Keratinocyte (primary cell): ENCODE measurements at regions not wholly inside any gene's neighbourhood (a gene's known extent, or its start where the extent isn't known, plus 50 kb on each side); places are given as distances from the start of the nearest gene placed in this dataset.

Experiments
- DNase-seq: peaks from one replicate; pipeline ENCODE4 v3.0.0-alpha.2; 2011; ENCODE audit warnings: low read depth, missing footprints, low spot score
- FAIRE-seq: peaks from 2 replicates; lab custom pipeline; 2011; peaks lifted over from hg19 to GRCh38; lab: Jason Lieb, UNC
- H2AFZ ChIP-seq: 2 replicates; pipeline ENCODE4 v1.6.0; 2012; ENCODE audit warnings: low read length, control low read depth, inconsistent platforms; ENCODE audit not compliant: control insufficient read depth
- H3K27ac ChIP-seq: 2 replicates; pipeline ENCODE4 v1.5.1; 2011; ENCODE audit warnings: low read length; ENCODE audit not compliant: control insufficient read depth, insufficient read depth
- H3K27me3 ChIP-seq: 3 replicates; pipeline ENCODE4 v1.6.0; 2011; ENCODE audit warnings: low read length; ENCODE audit not compliant: control insufficient read depth, insufficient read depth; ENCODE audit errors: extremely low read depth
- H3K36me3 ChIP-seq, 2 experiments: 2 replicates in 1 of 2; 3 replicates in 1 of 2; pipeline ENCODE4 v1.5.1; 2011; ENCODE audit warnings: low read length in 2 of 2, mild to moderate bottlenecking in 1 of 2; ENCODE audit not compliant: control insufficient read depth in 2 of 2, insufficient read depth in 2 of 2; ENCODE audit errors: extremely low read depth in 1 of 2
- H3K4me1 ChIP-seq: 3 replicates; pipeline ENCODE4 v1.5.1; 2011; ENCODE audit warnings: low read length; ENCODE audit not compliant: control insufficient read depth, insufficient read depth; ENCODE audit errors: extremely low read depth
- H3K4me2 ChIP-seq: 3 replicates; pipeline ENCODE4 v1.6.0; 2011; ENCODE audit warnings: low read depth, low read length; ENCODE audit not compliant: control insufficient read depth, insufficient read depth; ENCODE audit errors: extremely low read depth
- H3K4me3 ChIP-seq, 3 experiments: fragments of 200-600 bp in 1 of 3; sonication (generic) in 1 of 3; 2 replicates in 2 of 3; 3 replicates in 1 of 3; pipeline ENCODE4 v1.5.1; 2011 to 2016; ENCODE audit warnings: low read length in 3 of 3, mild to moderate bottlenecking in 3 of 3, control low read depth in 2 of 3, inconsistent platforms in 1 of 3, low read depth in 1 of 3, mixed read lengths in 1 of 3, mixed run types in 1 of 3, moderate library complexity in 1 of 3; ENCODE audit not compliant: control insufficient read depth in 2 of 3, insufficient read depth in 2 of 3; ENCODE audit errors: extremely low read depth in 1 of 3
- H3K79me2 ChIP-seq: 2 replicates; pipeline ENCODE4 v1.6.0; 2012; ENCODE audit warnings: low read length; ENCODE audit not compliant: control insufficient read depth, insufficient read depth
- H3K9ac ChIP-seq: 3 replicates; pipeline ENCODE4 v1.6.0; 2011; ENCODE audit warnings: low read length; ENCODE audit not compliant: control insufficient read depth, insufficient read depth; ENCODE audit errors: extremely low read depth
- H3K9me1 ChIP-seq: 3 replicates; pipeline ENCODE4 v1.6.0; 2011; ENCODE audit warnings: low read length; ENCODE audit not compliant: control insufficient read depth, insufficient read depth; ENCODE audit errors: extremely low read depth
- H3K9me3 ChIP-seq: 2 replicates; pipeline ENCODE4 v1.5.1; 2012; ENCODE audit warnings: low read depth, low read length; ENCODE audit not compliant: control insufficient read depth
- H4K20me1 ChIP-seq: 3 replicates; pipeline ENCODE4 v1.6.0; 2011; ENCODE audit warnings: low read length; ENCODE audit not compliant: control insufficient read depth, insufficient read depth; ENCODE audit errors: extremely low read depth
- EZH2 ChIP-seq: IDR thresholded peaks from one replicate; pipeline ENCODE4 v1.6.1; 2012; ENCODE audit warnings: inconsistent platforms, mild to moderate bottlenecking, low read length, moderate library complexity
- dilution Hi-C: fragments of 300-500 bp; cut with MboI; formaldehyde crosslinking; loops from one replicate; pipeline ENCODE4 v1.7.0; 2020; ENCODE audit warnings: low sequenced_read_pairs; ENCODE audit not compliant: extremely low pct_ligation_motif_present
- TF ChIP-seq, protein P1 (sequence below), 3 experiments: IDR thresholded peaks in 1 of 3; conservative IDR thresholded peaks in 1 of 3; optimal IDR thresholded peaks in 1 of 3; 2 replicates in 2 of 3; 3 replicates in 1 of 3; pipeline versions ENCODE3 to v1.5.1; 2011; ENCODE audit warnings: low read length in 3 of 3, mild to moderate bottlenecking in 3 of 3, moderate library complexity in 2 of 3, control low read depth in 1 of 3, inconsistent platforms in 1 of 3; ENCODE audit not compliant: insufficient read depth in 2 of 3; ENCODE audit errors: extremely low read depth in 1 of 3

DNA sequence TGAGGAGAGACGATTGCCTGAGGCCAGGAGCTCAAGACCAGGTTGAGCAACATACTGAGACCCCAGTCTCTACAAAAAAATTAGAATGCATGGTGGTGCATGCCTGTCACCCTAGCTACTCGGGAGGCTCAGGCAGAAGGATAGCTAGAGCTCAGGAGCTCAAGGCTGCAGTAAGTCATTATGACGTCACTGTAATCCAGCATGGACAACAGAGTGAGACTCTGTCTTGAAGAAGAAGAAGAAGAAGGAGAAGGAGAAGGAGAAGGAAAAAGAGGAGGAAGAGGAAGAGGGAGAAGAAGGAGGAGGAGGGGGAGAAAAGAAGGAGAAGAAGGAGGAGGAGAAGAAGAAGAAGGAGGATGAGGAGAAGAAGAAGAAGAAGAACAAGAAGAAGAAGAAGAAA, 519.1 kb downstream of the CDH9 start:
- FAIRE-seq, result no peak
- no peaks in the 10 kb centered on the region for H3K36me3 ChIP-seq
- no peaks in the 10 kb centered on the region for H3K9me1 ChIP-seq
- H3K27me3 ChIP-seq, result no peaks in the 10 kb centered on the region
- DNase-seq, result no peak
- H3K27ac ChIP-seq, result no peak overlapping the region
- no peak overlapping the region for H3K4me2 ChIP-seq
- H3K4me3 ChIP-seq, result no peak overlapping the region
- peaks cover 3% of the 10 kb centered on the region for H3K9me3 ChIP-seq
- no peak overlapping the region for H3K9ac ChIP-seq
- H3K79me2 ChIP-seq, result no peaks in the 10 kb centered on the region
- H4K20me1 ChIP-seq, result no peaks in the 10 kb centered on the region
- TF ChIP-seq, protein P1, sequence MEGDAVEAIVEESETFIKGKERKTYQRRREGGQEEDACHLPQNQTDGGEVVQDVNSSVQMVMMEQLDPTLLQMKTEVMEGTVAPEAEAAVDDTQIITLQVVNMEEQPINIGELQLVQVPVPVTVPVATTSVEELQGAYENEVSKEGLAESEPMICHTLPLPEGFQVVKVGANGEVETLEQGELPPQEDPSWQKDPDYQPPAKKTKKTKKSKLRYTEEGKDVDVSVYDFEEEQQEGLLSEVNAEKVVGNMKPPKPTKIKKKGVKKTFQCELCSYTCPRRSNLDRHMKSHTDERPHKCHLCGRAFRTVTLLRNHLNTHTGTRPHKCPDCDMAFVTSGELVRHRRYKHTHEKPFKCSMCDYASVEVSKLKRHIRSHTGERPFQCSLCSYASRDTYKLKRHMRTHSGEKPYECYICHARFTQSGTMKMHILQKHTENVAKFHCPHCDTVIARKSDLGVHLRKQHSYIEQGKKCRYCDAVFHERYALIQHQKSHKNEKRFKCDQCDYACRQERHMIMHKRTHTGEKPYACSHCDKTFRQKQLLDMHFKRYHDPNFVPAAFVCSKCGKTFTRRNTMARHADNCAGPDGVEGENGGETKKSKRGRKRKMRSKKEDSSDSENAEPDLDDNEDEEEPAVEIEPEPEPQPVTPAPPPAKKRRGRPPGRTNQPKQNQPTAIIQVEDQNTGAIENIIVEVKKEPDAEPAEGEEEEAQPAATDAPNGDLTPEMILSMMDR (optimal IDR thresholded peaks at IDR 0.05 in 1 of 3, IDR thresholded peaks at IDR 0.05 in 1 of 3, conservative IDR thresholded peaks at IDR 0.05 in 1 of 3; ENCODE audit: extremely low read depth in 1 of 3, insufficient read depth in 2 of 3, low read length in 3 of 3), result no peak
- H3K4me1 ChIP-seq, result no peaks in the 10 kb centered on the region
- H2AFZ ChIP-seq, result no peak overlapping the region
- dilution Hi-C loops, result no loop called here

DNA sequence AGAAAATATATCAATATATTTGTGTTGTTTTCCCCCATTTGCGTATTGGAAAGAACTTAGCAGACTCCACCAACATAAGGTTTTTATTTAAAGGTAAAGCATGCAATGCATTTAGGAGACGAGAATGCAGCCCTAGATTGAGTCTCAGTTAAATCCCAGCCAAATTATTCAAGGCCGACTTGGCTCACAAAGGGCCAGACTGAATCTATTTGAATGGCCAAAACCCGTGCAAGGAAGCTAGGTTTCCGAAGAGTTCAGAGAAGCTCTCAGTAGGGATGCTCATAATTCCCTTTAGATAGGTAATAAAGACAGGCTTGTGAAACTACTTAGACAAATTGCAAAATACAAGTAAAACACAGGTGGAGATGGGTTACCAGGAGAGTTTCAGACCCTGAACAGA, 520.3 kb downstream of the CDH9 start:
- H3K9ac ChIP-seq, result no peak overlapping the region
- no peak overlapping the region for H2AFZ ChIP-seq
- no peaks in the 10 kb centered on the region for H4K20me1 ChIP-seq
- no peak overlapping the region for H3K4me2 ChIP-seq
- peaks cover 3% of the 10 kb centered on the region for H3K9me3 ChIP-seq
- H3K9me1 ChIP-seq, result no peaks in the 10 kb centered on the region
- no peak overlapping the region for H3K4me3 ChIP-seq
- H3K27me3 ChIP-seq, result no peaks in the 10 kb centered on the region
- dilution Hi-C loops, result no loop called here
- DNase-seq, result no peak
- H3K27ac ChIP-seq, result no peak overlapping the region
- H3K4me1 ChIP-seq, result no peaks in the 10 kb centered on the region
- no peaks in the 10 kb centered on the region for H3K79me2 ChIP-seq
- FAIRE-seq, result no peak
- TF ChIP-seq, protein P1 (optimal IDR thresholded peaks at IDR 0.05 in 1 of 3, IDR thresholded peaks at IDR 0.05 in 1 of 3, conservative IDR thresholded peaks at IDR 0.05 in 1 of 3; ENCODE audit: extremely low read depth in 1 of 3, insufficient read depth in 2 of 3, low read length in 3 of 3), result no peak
- TF ChIP-seq EZH2, result no peak
- no peaks in the 10 kb centered on the region for H3K36me3 ChIP-seq
